Anterior cingulate cortex (tissue), 58 donors: ENCODE measurements at regions not wholly inside any gene's neighbourhood (a gene's known extent, or its start where the extent isn't known, plus 50 kb on each side); places are given as distances from the start of the nearest gene placed in this dataset.

ENCODE experiments used
- DNase-seq, 58 donors: peaks; one replicate each; lab custom pipeline; 2025; lab: John Stamatoyannopoulos, UW

DNA sequence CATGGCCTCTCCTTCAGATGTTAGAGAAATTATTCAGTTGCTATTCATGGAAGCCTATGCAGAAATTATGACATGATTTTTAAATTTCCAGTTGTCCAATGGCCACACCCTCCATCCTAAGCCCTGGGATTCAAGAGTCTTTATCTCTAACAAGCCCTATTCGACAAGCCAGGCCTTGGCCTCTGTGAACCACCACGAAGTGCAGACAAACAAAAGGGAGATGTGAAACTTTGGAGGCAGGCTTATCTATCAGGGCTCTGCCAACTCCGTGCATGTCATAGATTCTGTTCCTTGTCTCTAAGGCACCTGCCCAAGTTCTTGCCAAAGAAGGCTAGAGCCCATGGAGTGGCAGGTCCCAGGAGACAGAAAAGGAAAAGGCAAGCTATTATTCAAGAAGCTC is 212.4 kb upstream of the ADAMTS9 start:
- no peak for DNase-seq

DNA sequence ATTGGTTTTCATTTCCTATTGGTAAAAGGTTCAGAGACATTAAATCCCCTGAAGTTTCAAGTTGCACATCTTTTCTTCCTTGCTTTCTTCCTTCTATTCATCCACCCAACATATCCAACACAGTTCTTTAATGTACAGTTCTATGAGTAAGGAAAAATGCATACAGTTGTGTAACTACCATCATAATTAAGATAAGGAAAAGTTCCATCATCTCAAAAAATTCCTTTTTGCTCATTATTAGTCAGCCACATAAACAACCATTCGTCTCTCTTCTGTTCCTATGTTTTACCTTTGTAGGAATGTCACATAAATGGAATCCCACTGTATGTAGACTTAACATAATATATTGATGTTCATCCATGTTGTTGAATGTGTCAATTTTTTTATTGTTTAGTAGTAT is 211.1 kb upstream of the ADAMTS9 start:
- DNase-seq = no peak

DNA sequence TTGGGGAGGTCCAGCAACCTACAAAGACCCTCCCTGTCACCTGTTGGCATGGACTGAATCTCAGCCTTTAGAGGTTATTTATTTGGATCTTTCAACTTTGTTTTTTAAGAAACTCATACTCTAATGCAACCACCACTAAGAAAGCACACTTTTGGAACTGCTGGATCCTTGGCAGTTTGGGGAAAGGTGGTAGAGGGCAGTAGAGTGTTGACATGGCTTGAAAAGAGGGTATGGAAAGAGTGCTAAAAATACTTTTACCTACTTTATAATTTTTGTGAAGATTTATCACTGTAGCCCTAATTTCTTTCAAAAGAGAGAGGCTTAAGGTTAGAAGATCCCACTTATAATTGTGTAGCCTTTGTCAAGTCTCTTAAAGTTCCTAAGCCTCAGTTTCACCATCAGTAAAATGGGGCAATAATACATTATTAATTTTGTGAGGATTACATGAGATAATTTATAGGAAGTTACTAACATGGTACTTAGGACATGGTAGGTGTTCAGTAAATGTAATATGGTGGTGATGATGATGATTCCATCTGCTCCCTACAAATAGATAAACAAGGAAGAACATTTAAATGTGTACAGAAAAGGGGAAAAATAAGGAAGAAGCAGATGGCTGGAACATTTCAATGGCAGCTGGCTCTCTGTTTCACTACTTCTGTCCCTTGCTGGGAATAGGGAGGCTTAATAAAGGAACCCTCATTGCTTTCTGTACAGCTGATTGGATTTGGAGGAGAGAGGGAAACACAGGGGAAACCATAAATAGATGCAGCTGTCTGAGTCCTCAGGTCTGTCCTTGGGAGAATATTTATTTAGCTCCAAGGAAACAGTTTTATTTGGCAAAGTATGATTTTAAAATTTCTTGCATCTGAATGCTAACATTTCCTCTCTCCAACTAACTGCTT is 208.4 kb upstream of the ADAMTS9 start:
- peak in 1 of 58 donors; percentile 33 for DNase-seq

DNA sequence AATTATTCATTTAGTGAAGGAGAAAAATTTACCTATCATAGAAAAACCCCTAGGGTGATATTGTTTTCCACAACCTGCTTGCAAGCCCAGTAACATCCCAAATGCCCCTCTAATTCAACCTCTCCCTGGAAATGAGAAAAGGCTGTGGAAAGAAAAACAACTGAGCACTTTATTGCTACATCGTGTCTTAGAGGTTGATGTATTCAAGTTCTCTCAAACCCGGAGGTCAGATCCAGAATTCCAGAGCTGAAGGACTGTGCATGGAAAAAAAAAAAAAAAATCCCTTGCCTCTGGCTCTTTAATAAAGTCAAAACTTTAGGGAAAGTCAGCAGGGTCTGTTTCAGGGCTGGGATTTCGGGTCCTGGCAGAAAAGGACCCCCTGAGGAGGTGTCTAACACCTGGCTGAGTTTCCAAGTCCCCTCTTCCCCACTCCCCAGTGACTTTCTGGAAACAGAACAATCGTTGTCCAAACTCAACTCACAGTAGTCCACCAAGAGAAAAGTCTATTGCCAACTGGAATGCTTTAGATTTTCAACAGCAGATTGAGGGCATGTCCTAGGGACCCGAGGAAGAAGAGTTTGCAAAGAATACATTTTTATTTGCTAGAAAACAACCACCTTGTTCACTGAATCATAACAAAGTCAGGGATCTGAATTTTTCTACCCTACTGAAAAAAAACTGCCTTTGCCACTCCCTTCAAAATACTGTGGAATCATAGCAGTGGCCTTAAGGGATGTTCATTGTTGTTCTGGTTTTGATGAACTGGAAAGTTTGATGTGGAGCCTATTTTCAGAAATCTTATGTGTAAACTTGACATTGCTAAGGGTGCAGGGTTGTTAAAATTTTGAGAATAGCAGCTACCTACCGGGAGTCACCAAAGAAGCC is 207.5 kb upstream of the ADAMTS9 start:
- no peak for DNase-seq

DNA sequence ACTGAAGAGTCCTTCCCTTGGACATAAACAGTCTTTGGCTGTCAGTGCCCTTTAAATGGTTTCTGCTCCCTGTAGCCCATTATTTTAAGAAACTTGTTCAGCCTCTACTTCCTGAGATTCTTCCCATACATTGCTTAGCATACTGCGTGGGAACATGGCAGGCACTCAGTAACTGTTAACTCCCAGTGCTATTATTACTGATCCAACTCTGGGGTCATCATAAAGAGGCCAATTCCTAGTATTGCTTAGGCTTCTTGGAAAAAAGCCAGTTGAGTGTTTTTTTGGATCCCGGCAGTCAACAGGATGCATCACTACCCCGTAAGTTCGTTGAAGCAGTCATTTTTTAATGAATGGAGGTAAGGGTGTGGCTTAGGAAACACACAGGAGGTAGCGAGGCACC is 206.2 kb upstream of the ADAMTS9 start:
- DNase-seq = no peak

DNA sequence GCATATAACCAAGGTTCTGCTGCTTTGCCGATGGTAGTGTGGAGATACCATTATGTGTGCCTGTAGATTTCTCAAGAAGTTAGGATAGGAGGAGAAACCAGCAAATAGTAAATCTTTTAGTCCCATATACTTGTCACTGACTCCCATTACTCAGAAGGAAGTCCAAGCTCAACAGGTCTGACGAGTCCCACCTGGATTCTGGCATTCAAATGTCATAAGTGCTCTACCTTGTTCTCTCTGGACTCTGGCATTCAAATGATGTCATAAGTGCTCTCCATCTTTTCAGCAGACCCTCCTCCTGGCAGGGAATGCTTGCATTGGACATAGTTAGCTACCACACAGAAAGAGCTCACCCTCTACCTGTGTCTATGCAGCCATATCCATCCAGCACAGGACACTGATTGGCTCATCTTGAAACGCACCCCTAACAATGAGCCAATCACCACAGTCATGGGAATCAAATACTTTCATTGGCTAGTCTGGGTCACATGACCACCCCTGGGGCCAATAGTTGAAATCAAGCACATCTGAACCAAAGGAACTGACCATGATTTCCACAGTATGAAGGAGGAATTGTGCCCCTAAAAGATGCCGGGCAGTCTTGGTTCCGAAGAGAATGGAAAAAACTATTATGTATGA is 205.0 kb upstream of the ADAMTS9 start:
- no peak for DNase-seq

DNA sequence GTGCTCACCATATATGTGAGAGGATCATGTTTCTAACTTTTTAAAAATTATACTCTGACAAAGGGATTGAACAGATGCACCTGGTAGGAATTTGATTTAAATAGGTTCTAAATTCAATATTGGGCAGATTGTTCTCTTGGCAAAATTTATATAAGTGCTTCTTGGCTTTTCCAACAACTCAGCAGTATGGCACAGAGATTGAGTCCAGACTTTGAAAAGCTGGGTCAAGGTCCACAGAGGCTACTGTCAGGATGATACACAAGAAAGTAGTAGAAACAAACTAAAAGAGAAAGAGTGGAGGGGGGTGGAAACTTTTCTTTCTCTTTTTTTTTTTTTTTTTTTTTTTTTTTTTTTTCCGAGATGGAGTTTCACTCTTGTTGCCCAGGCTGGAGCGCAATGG is 203.2 kb upstream of the ADAMTS9 start:
- DNase-seq = no peak

- no peak for DNase-seq
These were observed 202.7 kb upstream of the ADAMTS9 start for GRCh38 chr3:64890466-64890865.

GRCh38 chr3:64890006-64890405 is 202.2 kb upstream of the ADAMTS9 start:
- DNase-seq = no peak

- no peak for DNase-seq
These were observed 201.1 kb upstream of the ADAMTS9 start for GRCh38 chr3:64888840-64889392.

- no peak for DNase-seq
These were observed 200.4 kb upstream of the ADAMTS9 start for GRCh38 chr3:64888165-64888564.

DNA sequence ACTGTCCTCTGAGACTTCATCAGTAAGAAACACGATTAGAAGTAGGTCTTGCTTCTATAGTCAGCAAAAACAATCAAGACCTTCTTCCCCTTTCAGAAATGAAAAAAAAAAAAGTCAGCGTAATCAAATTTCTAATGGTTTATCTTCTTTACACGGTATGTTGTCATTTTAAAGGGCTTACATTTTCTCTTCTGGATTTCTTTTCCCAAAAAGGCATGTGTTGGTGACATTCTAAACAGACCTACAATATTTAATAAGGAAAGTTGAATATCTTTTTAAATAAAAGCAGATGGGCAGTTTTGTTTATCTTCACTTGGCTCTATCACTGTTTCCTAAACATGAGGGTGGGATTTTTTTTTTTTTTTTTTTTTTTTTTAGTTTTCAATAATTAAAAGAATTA is 197.3 kb upstream of the ADAMTS9 start:
- no peak for DNase-seq

DNA sequence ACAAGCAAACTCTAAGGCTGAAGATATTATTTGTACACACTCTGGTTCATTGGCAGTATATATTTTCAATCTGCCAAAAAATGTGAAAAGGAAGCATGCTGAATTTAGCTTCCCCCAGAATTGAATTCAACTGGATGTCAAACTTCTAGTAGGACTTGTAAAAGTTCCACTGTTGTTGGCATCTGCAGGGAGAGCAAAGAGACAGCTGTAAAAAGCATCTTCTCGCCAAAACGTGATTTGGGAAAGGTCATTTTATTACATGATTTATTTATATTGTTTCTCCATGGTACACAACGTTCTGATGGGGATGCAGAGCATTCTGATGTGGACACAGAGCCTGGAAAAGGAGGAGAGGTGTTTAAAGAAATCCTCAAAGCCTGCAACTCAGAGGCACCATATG is 196.7 kb upstream of the ADAMTS9 start:
- DNase-seq = no peak

DNA sequence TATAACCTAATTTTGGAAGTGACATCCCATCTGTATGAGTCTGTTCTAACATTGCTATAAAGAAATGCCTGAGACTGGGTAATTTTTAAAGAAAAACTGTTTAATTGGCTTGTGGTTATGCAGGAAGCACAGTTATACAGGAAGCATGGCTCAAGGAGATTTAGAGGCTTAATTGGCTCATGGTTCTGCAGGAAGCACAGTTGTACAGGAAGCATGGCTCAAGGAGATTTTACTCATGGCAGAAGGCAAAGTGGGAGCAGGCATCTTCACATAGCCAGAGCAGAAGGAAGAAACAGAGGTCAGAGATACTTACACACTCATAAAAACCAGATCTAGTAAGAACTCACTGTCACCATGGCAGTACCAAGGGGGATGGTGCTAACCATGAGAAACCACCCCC is 193.1 kb upstream of the ADAMTS9 start:
- no peak for DNase-seq

DNA sequence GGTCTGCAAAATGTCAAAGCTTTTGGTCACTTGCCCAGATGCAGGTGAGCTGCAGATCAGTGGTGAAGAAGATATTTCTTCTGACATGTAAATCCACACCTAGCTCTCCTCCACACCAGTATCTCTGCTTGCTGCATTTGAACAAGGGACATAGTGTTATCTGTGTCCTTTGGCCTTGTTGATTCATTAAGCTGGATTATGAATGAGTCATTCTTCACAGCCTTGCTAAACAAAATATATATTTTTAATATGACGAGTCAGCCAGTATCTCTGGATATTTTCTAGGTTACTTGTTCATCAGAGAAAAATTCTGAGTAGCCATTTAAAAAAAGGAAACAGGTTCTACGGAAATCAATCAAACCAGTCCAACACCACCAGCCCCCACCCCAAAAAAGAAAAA is 190.6 kb upstream of the ADAMTS9 start:
- no peak for DNase-seq

DNA sequence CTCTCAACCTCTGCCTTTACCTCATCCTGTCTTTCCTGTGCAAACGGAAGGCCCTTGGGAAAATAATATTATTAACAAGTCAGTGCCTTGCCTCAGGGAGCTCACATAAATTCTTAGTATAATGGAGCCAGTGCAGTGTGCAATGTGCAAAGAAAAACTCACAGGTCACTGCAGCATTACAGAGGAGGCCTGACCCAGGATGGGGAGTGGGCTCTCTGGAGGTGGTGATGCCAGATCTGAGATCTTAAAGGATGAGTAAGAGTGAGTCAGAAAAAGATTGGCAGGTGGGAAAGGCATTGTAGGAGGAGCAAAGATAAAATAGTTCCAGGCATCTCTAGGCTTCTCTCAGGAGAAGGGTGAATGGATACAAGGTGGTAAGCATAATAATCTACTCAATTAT is 185.6 kb upstream of the ADAMTS9 start:
- no peak for DNase-seq

GRCh38 chr3:64872345-64872744 is 184.5 kb upstream of the ADAMTS9 start:
- DNase-seq = peak in 1 of 58 donors; percentile 18

DNA sequence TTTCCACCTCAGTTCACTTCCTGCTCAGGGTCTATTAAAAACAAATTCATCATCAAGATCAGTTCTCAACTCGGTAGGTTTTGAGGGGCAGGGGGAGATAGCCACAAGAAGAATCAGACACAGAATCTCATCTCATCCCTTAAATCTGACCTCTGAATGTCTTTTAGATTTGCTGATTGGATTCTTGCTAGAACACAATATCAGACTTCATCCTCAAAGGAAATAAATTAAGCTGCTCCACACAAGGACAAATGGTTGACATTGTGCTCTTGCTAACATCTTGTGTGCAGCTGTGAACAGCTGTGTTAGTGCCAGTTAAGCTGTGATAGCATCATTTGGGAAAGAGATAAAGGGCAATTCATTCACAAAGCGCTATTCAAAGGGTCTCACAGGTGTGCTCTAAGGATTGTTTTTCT is 184.0 kb upstream of the ADAMTS9 start:
- DNase-seq = no peak

DNA sequence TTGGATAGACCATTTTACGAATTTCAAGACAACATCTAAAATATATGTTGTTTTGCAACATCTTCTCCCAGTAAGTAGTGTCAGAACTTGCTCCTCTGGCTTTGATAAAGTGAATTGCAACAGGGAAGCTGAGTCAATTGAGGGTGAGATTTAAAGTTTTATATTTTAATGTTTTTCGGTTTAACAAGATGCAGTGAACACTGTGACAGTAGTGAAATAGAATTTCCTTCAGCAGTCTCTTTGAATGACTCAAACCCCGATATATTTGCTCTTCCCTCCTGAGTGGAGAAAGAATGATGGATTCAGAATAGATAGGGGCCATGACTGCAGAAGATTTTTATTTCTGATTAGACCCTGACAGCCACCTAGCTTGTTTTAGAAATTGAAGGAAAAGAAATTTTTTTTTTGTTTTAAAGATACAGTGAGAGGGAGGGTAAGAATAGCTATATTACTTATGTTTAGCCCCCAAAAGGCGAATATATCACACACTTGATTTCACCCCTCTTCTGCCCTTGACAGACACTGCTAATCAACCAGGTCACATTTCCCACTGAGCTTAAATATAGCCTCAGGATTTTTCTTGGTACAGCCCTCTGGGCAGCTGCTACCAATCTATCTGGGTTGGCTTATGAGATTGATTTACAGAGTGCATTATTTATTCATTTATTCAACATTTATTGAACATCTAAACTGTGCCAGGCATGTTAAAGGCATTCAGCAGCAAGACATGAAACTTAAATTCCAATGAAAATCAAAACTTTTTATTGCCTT is 183.3 kb upstream of the ADAMTS9 start:
- DNase-seq = no peak

DNA sequence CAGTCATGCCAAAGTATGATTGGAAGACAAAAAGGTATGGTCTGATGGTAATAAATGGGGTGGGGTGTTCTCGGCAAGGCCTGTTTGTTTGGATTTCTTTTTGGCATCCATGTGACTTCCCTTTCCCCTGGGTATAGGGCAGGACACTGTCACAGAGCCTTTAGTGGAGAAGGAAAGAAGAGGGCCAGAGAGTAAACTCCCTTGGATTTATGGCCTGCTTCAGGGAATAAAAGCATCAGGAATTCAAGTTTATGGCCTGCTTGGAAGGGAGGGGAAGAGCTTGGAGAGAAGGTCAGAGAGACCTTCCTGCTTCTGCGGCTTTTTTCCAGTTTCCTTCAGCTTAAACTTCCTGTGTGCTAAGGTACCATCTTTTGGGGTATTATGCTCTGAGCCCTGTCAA is 179.4 kb upstream of the ADAMTS9 start:
- no peak for DNase-seq
